Stimulated activated CD4-positive, alpha-beta T cell treated with anti-CD3 and anti-CD28 coated beads, Interleukin-12 subunit alpha, Interleukin-12 subunit beta, amount 100 ng/mL, for 48 hours (primary cell): ENCODE measurements at regions not wholly inside any gene's neighbourhood (a gene's known extent, or its start where the extent isn't known, plus 50 kb on each side); places are given as distances from the start of the nearest gene placed in this dataset.
"Not testable (repeated sequence)": the region's sequence is repeated elsewhere in the genome, so short reads cannot be mapped to it uniquely, and the experiment has no call there.

Experiments used
- DNase-seq, 3 donors: peaks; one replicate each; pipeline ENCODE4 v3.0.0-alpha.2; 2020; ENCODE audit warnings: low read depth in 2 of 3, low spot score in 1 of 3

DNA sequence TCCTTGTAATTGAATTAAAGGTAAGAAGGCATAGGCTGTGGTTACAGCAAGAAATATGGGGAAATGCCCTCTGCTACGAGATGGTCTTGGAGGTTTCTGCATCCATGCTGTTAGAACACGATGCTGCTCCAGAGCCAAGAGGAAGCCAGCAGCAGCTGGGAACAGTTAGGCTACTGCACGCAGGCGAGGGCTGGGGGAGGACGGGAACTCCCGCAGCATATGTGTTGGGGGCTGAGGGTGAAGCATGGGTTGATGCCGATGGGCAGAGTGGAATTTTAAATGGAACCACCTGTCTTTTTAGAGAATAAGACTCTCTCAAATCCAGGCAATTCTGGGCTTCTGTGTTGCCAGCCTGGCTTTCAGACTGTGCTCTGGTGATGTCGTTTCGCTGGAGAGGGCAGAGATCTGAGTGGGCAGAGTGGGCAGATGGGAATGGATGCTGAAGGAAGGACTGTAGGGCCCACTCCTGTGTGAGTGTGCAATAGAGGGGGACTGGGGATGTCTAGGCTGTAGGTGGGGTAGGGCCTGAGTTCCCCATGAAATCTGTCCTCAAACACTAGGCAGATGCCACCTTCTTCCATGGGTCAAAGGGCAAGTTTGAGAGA is 417.0 kb upstream of the TPM1 start:
- DNase-seq, result no peak

- no peak for DNase-seq
Measured at GRCh38 chr15:62626903-62627302, 415.6 kb upstream of the TPM1 start.

- no peak for DNase-seq
Measured at GRCh38 chr15:62631076-62631724, 411.3 kb upstream of the TPM1 start.

- DNase-seq, result no peak
Measured at GRCh38 chr15:62636823-62637573, 405.5 kb upstream of the TPM1 start.

GRCh38 chr15:62637574-62637897 is 405.0 kb upstream of the TPM1 start:
- DNase-seq, result no peak

DNA sequence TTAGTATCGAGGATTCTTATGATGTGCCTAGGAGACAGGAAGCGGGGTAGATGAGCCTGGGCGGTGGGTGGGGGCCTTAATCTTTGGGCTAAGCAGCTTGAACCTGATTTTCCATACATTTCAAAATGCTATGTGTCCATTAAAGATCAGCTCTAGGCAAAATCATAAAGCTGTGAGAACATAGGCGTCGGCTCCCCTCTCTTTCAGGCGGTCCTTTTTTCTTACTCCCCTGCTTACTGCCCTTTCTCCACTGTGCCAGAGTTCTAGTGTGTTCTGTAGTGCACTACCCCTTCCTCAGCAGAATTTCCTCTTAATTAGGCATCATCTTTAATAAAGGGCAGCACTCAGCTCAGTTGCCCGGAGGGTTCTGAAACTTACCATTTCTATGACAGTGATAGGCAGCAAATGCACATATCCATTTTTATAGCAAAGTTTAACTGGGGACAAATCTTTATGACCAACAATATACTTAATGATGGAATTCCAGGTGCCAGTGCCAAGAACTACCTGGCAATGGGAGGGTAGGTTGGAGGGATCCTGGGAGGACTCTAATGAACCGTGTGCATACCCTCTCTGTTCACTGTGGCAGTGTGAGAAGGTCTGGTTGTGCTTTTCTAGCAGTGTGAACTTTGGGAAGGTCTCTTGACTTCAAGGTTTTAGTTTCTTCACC is 404.5 kb upstream of the TPM1 start:
- DNase-seq, result no peak

GRCh38 chr15:62639432-62639831 is 403.1 kb upstream of the TPM1 start:
- DNase-seq, result no peak

- no peak for DNase-seq
Measured at GRCh38 chr15:62639906-62640605, 402.5 kb upstream of the TPM1 start.

DNA sequence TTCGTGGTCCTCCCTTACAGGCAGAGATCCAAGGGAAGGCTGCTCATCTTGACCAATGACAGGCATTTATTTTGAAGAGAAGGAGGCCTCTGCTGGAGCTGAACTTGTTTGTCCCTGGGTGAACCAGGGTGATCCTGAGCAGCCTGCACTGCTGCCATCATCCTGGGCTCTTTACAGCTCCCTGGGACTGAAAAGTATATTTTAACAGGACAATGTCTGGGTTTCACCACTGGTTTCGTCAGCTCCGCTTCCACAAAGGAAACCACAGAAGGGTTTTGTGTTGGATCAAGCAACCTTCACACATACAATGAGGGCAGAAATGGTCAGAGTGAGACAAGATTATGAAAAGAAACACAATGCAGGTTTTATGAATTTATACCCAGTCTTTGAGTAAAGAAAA is 400.7 kb upstream of the TPM1 start:
- DNase-seq, result no peak

DNA sequence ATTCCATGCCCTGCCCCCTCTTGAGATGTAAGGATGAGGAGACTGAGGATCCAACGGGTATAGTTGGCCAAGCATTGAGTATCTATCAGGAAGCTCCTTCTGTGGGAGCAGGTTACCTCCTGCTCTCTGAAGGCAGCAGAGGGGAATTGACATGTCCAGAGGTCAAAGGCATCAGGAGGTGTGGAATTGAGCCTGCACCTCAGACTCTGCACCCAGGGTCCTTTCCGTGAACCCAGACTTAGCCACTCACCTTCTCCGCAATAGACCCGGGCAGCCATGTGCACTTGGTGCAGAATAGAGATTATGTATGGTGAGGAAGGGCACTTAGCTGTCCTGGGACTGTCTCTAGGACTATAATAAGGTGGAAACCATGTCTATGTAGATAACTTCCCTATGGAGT is 399.0 kb upstream of the TPM1 start:
- DNase-seq, result no peak

DNA sequence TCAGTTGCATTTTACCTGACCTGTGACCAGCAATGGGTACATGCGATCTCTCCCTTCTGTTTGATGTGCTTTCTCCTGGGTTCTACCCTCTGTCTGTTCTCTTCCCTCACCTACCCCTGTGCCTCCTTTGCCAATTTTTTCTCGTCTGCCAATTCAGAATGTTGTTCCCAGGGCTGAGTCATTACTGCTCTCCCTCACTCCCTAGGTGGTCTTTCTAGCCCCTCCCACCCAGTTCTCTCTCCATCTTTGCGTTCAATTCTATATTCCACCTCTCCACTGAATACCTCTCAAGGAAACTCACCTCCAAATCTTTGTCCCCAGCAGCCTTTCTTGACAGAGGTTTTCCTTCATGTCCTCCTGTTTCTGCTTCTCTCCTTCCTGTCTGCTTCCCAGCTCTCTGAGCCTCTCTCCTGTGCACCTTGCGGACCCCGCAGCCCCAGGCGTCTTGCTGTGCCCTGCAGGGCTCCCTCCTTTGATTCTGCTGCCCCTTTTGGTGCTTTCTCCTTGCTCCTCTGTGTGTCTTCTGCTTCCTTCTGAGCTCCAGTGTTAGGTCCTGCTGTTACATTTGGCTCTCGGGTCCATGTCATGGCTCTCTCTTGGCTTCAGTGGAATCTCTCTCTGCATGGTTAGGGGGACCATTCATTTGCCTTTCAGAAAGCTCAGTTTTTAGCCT is 398.2 kb upstream of the TPM1 start:
- DNase-seq, result no peak

- no peak for DNase-seq
Measured at GRCh38 chr15:62644889-62645742, 397.4 kb upstream of the TPM1 start.

- DNase-seq, result no peak
Measured at GRCh38 chr15:62647202-62647842, 395.2 kb upstream of the TPM1 start.

- no peak for DNase-seq
Measured at GRCh38 chr15:62647843-62648505, 394.6 kb upstream of the TPM1 start.

DNA sequence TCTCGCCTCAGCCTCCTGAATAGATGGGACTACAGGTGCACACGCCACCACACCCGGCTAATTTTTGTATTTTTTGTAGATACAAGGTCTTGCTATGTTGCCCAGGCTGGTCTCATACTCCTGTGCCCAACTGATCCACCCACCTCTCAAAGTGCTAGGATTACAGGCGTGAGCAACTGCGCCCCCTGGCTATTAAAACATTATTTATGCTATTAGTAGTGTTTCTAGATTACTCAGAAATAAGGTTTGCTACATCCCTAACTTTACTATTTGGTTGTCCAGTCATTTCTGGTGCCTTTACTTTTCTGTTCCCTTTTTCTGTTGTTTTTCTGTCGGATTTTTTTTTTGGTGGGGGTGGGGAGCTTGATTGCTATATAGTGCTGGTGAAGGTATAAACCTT is 393.6 kb upstream of the TPM1 start:
- no peak for DNase-seq

GRCh38 chr15:62649793-62650420 is 392.6 kb upstream of the TPM1 start:
- peak in 2 of 3 donors; percentile 6 to 9 for DNase-seq

DNA sequence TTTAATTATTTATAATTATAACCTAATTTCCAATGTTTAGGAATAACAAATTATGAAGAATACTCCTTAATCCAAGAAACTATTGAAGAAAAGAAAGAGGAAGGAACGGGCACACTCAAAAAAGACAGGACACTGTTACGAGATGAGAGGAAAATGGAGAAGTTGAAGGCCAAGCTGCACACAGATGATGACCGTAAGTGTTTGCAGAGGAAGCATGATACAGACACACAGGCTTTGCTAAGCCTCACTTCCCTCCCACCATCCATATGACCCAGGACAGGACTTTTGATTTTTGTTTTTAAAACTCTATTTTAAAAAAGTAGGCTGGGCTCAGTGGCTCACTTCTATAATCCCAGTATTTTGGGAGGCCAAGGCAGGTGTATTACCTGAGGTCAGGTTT is 389.4 kb upstream of the TPM1 start:
- no peak for DNase-seq

DNA sequence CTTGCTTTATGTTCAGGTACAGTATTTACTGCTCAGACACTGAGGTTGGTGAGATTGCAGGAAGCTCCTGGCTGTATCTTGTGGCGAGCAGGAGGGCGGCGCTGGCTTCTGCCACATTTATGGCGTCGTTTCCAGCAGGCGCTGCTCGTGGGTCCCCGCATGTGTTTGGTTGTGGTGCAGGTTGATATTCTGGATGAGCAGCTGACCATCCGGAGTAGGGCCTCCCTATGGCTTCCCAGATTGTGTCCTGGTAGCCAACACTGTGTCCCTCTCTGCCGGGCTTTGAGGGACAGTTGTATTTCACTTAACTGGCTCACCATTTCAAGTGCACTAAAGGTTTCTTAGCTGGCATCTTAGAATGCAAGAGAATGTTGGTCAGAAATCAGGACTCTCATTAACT is 386.5 kb upstream of the TPM1 start:
- DNase-seq, result no peak

DNA sequence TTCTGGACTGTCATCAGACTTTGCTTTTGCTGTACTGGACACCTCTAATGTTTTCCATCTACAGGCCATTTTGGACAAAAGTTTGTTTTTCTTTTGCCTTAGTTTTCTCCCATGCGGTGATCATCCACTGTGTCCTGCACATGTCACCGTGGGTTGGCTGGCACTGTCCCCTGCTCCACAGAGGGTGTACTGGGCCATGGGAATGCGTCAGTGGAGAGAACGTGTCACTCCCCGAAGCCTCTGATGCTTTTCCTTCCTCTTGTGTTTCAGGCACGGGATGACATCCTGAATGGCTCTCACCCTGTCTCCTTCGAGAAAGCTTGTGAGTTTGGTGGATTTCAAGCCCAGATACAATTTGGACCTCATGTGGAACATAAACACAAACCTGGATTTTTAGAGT is 385.0 kb upstream of the TPM1 start:
- not testable (repeated sequence) for DNase-seq
